Rectal smooth muscle tissue (tissue), 1 donor: ENCODE measurements at regions not wholly inside any gene's neighbourhood (a gene's known extent, or its start where the extent isn't known, plus 50 kb on each side); places are given as distances from the start of the nearest gene placed in this dataset.

ENCODE experiments used
- H3K27ac ChIP-seq: one replicate; pipeline ENCODE4 v1.7.0; 2013; ENCODE audit warnings: low read depth, low read length, inconsistent platforms
- H3K27me3 ChIP-seq: one replicate; pipeline ENCODE4 v1.7.0; 2013; ENCODE audit warnings: low read length; ENCODE audit not compliant: control insufficient read depth, insufficient read depth
- H3K36me3 ChIP-seq: one replicate; pipeline ENCODE4 v1.7.0; 2013; ENCODE audit warnings: low read length; ENCODE audit not compliant: control insufficient read depth, insufficient read depth
- H3K4me1 ChIP-seq: one replicate; pipeline ENCODE4 v1.7.0; 2013; ENCODE audit warnings: low read length; ENCODE audit not compliant: control insufficient read depth, insufficient read depth
- H3K4me3 ChIP-seq: one replicate; pipeline ENCODE4 v1.7.0; 2013; ENCODE audit warnings: low read length
- H3K9ac ChIP-seq: one replicate; pipeline ENCODE4 v1.7.0; 2013; ENCODE audit warnings: low read length

GRCh38 chr7:91811641-91812040, 68.9 kb downstream of the MTERF1 start:
- H3K9ac ChIP-seq: no peak overlapping the region
- H3K27me3 ChIP-seq: no peaks in the 10 kb centered on the region
- no peak overlapping the region for H3K27ac ChIP-seq
- H3K4me3 ChIP-seq: no peak overlapping the region
- no peaks in the 10 kb centered on the region for H3K36me3 ChIP-seq
- no peaks in the 10 kb centered on the region for H3K4me1 ChIP-seq

- Histone ChIP-seq H3K27me3 (no peaks in the 10 kb centered on the region), H3K9ac (no peak overlapping the region), H3K36me3 (no peaks in the 10 kb centered on the region)
Observed at GRCh38 chr7:91812388-91812787, 68.1 kb downstream of the MTERF1 start.

GRCh38 chr7:91814189-91814588, 66.3 kb downstream of the MTERF1 start:
- no peaks in the 10 kb centered on the region for H3K27me3 ChIP-seq
- no peak overlapping the region for H3K4me3 ChIP-seq
- H3K4me1 ChIP-seq: no peaks in the 10 kb centered on the region
- no peak overlapping the region for H3K9ac ChIP-seq
- H3K36me3 ChIP-seq: no peaks in the 10 kb centered on the region
- H3K27ac ChIP-seq: no peak overlapping the region

More at GRCh38 chr7:91812388-91812787, 68.1 kb downstream of the MTERF1 start:
- no peak overlapping the region for H3K27ac ChIP-seq
- no peaks in the 10 kb centered on the region for H3K4me1 ChIP-seq
- no peak overlapping the region for H3K4me3 ChIP-seq
